Activated CD8-positive, alpha-beta memory T cell treated with anti-CD3 and anti-CD28 coated beads, Interleukin-2, amount 50 U/mL, for 48 hours (primary cell): ENCODE measurements at regions not wholly inside any gene's neighbourhood (a gene's known extent, or its start where the extent isn't known, plus 50 kb on each side); places are given as distances from the start of the nearest gene placed in this dataset.

Experiments
- DNase-seq: peaks from one replicate; pipeline ENCODE4 v3.0.0-alpha.2; 2020

DNA sequence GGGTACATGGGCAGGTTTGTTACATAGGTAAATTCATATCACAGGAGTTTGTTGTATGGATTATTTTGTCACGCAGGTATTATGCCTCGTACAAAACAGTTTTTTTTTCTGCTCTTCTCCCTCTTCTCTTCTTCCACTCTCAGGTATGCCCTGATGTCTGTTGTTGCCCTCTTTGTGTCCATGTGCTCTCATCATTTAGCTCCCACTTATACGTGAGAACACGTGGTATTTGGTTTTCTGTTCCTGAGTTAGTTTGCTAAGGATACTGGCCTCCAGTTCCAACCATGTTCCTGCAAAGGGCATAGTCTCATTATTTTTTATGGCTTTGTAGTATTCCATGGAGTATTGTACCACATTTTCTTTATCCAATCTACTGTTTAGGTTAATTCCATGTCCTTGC lies 65.7 kb downstream of the UNC5CL start:
- DNase-seq, result no peak

DNA sequence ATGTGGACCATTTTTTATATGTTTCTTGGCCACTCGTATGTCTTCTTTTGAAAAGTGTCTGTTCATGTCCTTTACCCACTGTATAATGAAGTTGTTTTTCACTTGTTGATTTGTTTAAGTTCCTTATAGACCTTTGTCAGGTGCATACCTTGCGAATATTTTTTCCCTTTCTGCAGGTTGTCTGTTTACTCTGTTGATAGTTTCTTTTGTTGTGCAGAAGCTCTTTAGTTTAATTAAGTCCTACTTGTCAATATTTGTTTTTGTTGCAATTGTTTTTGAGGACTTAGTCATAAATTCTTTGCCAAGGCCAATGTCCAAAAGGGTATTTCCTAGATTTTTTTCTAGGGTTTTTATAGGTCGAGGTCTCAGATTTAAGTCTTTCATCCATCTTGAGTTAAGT lies 66.2 kb downstream of the UNC5CL start:
- DNase-seq, result no peak

DNA sequence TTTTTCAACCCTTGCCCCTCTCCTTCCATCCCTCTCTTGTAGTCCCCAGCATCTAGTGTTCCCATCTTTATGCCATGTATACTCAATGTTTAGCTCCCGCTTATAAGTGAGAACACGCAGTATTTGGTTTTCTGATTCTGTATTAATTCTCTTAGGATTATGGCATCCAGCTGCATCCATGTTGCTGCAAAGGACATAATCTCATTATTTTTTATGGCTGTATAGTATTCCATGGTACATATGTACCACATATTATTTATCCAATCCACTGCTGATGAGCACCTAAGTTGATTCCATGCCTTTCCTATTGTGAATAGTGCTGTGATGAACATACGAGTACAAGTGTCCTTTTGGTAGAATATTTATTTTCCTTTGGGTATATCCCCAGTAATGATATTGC lies 66.8 kb downstream of the UNC5CL start:
- no peak for DNase-seq

DNA sequence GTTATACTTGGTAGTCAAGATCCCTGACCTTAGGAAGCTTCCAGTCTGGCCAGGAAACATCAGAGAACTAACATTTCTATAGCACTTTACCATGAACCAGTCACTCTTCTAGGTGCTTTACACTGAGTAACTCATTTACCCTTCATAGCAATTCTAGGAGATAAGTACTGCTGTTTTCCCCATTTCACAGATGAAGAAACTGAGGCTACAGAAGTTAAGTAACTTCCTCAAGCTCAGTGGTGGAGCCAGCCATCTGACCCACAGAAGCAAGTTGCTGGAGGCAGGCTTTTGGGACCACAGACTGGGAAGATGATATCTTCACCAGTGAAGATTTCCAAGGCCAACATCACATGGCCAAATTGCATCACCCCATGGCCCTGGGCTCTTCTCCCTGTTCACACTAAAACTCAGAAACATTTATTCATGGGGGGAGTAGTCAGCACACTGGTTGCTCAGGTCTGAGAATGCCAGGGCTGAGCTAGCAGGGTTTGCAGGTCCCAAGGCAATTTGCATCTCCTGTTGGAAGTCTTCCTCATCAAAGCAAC lies 70.3 kb downstream of the UNC5CL start:
- DNase-seq, result no peak

DNA sequence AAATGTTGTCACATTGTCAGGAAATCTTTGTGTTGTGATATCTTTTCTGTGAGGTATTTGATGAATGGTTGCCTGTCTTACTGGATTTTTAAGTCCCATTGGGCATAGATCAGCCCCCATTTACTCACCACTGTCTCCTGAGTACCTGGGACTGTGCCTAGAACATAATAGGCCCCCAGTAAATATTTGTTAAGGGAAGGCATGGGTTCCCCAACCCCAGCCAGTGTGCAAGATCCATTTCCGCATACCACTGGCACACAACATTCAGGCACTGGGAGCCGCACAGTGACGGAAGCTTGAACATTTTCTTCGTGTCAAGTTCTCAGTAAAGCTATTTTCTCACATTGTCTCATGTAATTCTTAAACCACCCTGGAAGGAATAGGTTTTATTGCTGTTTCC lies 72.2 kb downstream of the UNC5CL start:
- DNase-seq, result no peak

DNA sequence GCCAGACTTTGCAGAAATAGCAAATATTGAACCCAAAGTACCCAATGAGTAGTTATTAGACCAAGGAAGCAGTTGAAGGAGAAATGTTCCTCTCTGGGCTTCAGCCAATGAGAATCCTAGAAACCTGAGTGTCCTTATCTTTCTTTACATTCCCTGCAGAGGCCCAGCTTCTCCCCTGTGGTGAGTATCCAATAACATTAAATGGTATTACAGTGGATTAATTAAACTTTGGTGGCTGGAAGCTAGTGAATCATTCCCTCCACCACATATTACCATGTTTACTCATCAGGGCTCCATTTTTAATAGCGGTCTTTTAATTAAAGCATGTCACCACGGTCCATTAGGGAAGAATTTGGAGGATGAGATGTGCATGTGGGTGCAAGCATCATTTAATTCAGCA lies 74.0 kb downstream of the UNC5CL start:
- DNase-seq, result no peak

DNA sequence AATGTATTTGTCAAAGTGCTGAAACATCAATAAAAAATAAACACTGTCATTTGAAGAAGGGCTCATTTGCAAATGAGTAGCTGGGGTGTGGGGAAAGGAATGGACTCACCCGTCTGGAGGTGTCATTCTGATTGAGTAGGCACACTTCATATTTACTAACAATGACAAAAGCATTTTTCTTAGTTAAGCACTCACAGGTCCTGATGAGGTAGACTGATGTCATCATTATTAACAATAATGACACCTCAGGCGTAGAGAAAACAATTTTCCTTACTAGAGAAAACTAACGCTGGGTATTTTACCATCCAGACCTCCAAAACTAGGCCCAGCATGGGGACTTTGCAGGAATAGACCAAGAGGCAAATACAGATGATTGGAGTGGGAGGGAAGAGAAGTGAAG lies 76.0 kb downstream of the UNC5CL start:
- no peak for DNase-seq

DNA sequence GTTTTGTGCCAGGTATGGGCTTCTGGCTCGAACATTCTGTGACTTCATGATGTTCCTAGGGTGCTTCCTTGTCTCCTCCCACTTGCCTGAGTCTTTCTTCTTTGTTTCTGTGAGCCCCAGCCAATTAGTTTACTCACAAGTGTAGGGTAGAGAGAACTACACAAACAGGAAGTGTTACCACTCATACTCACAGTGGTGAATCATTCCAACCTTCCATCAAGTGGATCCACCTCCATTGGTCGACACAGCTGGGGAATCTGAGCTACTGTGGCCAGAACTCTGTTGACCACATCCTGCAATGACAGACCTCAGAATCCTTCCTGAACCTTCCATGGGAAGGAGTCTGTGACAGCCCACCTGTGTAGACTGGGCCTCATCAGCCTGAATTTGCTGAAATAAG lies 76.8 kb downstream of the UNC5CL start:
- no peak for DNase-seq

DNA sequence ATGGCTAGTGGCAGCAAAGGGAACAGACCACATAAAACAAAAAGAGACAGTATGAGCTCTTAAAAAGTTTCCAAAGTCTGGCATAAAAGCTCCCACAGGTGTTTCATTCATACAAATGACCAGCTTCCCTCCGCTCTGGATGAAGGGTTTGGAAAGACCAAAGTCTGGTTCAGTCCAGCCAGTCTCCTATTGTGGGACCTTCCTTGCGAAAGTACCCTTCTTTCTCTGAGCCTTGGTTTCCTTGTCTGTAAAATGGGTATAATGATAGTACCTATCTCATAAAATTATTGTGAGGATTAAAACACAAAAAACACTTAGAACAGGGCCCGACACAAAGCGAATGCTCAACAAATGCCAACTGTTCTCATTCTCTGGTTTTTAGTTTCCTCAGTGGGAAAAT lies 77.2 kb downstream of the UNC5CL start:
- DNase-seq, result no peak

DNA sequence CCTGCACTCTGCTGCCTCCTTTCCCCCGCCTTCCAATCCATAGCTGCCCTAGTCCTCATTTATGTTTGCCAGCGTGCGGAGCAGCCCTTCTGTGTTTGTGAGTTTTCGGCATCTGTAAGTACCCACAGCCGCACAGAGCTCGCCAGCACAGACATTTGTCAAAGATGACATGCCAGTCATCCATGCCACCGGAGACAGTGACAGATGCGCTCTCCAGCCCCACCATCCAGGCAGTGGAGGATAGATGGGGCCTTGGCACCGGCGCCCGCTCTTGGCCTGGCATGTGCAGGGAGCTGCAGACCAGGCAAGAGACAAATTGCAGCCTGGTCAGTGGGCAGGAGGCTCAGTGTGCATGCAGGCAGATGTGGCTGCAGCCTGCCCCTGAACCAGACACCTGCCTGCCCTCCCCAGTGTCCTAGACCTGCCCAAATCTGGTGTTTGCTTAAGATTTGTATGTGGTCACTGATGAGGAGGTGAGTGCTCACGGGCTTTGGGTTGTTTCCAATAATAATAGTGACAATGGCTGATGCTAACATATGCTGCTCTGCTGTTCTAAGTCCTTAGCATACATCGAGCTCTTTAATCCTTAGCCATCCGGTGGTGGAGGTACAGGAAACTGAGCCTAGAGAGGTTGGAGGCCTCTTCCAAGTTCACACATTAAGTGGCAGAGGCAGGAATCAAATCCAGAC lies 78.1 kb downstream of the UNC5CL start:
- DNase-seq, result no peak

DNA sequence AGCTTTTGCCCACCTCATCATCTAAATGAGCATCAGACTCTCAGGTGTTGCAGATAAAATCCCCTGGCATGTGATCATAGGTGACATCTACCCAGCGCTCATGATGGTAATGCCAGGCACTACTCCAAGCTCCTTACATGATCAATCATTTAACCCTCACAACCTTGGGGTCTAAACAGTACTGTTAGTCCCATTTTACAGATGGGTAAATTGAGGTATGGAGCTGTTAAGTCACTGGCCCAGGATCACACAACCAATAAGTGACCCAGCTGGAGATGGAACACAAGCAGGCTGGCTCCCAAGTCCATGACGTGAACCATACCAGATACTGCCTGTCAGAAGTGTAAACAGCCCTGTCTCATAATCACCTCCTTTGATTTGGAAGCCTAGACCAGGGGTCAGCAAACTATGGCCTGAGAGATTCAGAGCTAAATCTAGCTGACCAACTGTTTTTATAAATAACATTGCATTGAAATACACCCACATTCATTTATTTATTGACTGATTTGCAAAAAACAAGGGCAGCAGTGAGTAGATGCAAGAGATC lies 79.2 kb downstream of the UNC5CL start:
- no peak for DNase-seq

DNA sequence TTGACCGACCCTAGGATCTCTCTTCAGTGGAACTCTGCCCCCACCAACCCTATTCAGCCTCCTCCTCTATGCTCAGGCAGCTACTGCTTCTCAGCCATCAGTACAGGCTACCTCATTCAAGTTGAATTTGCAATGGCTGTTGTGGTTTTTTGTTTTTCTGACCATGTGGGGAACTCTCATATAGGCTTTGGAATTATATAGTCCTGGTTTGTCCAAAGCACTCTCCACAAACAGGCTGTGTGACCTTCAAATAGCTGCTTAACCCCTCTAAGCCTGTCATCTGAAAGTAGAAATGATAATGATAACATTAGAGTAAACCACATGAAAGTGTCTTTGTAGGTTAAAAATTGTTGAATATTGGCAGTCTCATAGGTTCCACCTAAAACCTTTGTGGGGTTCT lies 80.3 kb downstream of the UNC5CL start:
- DNase-seq, result no peak

DNA sequence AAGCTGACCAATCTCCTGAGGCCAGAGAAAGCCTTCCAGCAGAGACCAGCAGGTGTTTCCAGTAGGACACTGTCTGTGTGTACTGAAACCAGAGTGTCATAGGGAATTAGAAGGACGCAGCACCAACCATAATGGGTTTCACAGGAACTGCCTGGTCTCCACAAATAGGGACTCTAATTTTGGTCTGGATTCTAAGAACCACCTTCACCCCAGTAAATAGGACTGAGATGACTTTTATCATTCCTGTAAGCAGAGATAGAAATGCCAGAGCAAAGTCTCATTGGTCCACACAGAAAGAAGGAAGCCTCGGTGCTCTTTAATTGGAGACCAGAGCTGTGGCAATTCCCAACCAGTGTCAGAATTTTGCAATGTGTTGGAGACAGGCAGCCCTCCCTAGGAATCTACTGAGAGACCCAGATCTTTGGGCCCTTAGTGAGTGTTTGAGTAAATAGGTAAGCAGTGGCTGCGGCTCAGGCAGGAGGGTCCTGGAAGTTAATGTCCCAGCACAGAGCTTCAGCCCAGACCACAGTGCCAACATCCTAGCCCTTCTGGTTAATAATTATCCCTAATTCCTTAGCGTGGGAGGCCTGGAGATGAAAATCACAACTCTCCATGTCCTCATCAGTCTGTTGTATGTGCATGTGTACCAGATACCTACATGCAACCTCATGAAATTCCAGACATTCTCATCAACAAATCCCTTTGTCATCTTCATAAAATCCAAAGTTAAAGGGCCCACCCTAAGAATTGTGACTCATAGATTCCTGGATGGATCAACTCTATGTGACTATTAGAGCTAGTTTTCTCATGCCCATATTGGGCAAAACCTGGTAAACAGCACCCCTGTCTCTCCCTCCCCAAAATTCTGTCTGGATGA lies 81.2 kb downstream of the UNC5CL start:
- no peak for DNase-seq

DNA sequence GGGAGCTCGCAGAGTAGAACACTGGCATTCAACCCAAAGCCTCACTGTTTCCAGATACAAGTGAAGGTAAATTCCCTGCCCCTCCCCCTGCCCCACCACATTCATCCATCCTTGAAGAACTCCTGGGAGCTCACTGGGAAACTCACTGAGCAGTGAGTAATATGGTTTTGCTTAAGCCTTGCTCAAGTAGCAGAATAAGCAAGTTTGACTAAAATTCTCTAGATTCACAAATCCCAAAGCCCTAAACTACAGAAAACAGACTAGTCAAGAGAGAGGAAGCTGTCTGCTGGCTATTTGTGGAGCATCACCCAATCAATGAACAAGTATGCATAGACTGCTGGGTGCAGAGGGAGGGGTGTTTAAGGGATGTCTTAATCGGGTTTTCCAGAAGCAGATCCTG lies 82.1 kb downstream of the UNC5CL start:
- no peak for DNase-seq

DNA sequence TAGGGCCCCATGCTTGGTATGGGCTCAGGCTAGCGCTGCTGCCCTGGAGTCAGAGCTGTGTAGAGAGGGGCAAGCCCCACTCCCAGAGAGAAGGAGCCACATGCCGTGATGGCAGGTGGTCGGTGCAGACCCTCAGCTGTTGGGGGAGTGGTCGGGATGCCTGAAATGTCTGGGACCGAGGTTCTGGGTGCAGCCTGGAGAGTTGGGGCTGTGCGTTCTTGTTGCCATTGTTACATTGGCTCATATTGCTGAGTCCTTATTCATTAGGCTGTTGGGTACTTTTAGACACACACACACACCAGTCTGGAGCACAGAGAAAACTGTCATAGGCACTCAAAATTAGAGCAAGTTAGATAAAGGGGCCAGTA lies 83.9 kb downstream of the UNC5CL start:
- no peak for DNase-seq

DNA sequence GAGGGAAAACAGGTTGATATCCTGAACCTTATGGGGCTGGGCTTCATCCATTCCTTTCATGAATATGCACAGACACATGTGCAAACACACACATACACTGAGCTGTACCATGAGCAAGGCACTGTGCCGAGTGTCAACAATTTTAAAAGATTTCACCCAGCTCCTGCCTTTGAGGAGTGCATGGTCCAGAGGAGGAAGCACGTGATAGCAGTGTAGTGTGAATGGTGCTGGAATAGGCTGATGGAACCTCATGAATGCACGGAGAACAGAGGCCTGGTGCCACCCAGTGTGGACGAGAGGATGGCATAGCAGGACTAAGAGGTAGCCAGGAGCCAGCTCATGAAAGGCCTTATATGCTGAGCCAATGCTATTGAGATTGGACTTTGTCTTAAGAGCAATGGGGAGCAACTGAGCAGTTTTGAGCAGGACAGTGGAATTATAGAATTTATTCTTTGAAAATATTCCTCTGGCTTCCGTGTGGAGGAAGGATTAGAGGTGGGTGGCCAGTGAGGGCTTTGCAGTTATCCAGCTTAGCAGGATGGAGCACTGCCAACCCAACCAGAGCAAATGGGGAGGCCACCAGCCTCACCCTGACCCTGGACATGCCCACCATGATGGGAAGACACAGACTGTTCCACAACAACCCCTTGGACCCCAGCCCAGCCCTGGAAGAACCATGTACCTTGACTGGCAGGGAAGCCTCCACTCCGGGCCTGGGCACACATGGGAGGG lies 84.4 kb downstream of the UNC5CL start:
- no peak for DNase-seq

DNA sequence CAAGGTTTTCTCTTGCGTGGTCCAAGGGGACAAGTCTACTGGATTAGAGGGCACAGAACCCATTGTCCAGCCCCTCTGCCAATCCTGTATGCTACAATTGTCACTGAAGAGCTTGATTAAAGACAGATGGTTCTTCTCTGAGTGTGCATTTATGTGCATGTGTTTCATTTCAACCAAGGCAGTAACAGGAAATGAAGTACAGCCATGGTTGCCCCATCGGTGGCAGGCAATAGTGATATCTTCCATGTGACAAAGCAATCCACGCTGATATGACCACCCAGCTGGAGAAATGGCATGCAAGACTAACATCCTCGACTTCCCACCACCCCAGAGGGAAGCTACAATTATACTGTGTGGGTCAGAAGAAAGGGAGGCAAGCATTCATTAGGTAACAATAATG lies 85.5 kb downstream of the UNC5CL start:
- DNase-seq, result no peak

DNA sequence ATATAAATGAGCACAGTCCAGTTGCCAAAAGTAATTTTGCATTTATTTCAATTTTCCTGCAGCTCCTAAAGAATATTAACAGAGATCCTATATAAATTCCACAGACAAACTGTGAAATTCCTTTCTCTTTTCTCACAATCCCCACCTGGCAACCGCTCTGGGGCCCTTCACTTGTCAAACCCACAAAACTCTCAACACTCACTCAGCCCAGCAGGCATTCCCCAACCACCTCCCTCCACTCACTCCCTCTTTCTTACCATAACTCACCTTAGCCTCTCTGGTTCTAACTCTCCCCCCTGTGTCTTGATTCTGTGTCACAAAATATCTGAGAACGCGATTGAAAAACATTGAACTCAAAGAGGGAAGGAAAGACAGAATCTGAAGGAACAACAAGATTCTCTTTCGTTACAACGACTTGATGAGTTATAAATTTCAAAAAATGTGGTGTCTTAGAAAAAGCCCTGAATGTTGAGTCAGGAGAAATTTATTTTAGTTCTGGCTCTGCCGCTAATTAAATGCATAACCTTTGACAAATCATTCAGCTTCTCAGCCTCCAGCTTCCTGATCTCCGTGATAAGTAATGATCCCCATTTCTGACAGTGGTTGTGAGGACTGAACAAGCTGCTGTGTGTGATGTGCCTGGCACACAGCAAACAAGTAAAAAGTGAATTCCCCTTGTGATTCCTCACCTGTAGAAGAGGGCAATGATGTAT lies 87.9 kb downstream of the UNC5CL start:
- no peak for DNase-seq

DNA sequence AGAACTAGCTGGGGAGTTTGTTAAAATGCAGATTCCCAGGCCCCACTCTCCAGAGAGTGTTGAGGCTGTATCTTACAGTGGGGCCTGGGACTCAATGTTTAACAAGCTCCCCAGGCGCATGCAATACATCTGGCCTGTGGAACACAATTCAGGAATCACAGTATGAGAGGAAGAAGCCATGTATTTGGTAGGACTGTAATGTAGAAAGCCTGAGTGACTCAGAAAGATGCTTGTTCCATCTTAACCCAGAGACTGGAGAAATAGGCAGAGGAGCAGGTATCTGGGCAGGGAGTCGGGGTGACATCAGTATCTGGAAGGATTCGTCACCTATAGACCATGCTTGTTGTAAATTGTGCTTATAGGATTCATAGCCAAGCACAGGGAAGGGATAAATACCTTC lies 90.5 kb downstream of the UNC5CL start:
- DNase-seq, result no peak

DNA sequence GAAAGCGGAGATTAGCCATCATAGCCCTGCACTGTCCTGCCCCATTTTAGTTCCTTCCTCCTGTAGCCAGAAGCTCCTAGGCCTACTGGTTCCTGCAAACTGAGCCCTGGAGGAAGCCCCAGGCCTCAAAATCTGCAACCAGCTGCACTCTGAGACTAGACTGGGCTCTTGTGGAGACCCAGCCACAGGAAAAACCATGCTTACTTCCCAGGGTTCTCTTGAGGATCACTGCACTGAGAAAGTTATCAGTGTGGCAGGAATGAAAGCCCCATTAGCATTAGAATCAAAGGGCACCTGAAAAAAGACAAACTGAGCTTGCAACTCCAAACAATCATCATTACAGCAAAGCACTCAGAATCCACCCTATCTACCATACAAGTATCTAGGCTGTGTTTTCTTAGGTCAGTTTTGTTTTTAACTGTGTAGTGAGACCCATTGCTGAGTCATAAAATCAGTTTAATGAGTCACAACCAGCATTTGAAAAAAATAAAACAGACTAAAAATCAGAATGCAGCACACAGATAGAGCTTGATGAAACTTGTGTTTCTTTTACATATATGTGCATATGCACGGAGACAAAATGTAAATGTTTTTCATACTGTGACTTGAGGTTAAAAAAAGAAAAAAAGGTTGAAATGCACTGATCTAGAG lies 91.0 kb downstream of the UNC5CL start:
- no peak for DNase-seq

DNA sequence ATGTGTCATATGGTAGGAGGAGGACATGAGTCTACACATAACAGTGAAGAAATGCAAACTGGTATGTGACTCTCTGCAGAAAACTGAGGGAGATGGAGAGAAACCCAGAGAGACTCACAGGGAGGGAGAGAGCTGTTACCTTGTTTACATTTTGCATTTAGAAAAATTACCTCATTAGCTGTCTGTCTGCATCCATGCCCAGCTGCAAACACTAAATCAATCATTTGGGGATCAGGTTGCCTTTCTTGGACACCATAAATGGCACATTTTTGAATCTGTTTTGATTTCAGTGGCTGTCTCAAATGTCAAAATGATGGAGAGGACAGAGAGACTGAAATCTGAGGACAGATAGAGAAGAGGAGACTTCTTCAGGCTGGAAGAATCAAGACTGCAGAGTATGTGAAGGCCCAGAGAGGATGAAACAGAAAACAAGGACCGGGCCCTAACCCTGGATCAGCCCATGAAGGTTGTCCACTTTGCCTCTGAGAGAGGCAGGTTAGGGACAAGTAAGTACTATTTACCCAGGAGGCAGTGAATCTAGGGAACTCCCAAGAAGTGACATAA lies 92.2 kb downstream of the UNC5CL start:
- no peak for DNase-seq

DNA sequence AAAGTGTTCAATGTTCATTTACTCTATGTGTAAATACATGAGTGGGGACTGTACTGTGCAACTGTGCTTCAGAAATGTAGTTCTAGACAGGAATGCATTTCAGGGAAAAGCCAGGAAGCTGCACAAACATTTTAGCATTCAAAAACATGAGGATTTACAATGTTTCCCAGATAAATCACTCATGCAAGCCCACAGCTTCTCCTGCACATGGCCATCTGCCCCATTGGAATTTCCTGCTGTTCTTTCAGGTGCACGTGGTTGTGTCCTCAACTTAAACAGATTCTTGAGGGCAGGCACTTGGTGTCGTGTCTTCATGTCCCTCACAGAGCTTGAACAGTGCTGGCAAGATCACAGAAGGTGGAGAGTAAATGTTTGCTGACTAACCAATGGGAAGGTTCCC lies 101.5 kb downstream of the UNC5CL start:
- no peak for DNase-seq
